Immature natural killer cell (primary cell): ENCODE measurements at regions not wholly inside any gene's neighbourhood (a gene's known extent, or its start where the extent isn't known, plus 50 kb on each side); places are given as distances from the start of the nearest gene placed in this dataset.
"Not testable (repeated sequence)": the region's sequence is repeated elsewhere in the genome, so short reads cannot be mapped to it uniquely, and the experiment has no call there.

Experiments used
- DNase-seq, 3 donors: peaks; one replicate each; pipeline ENCODE4 v3.0.0; 2022; ENCODE audit warnings: mixed read lengths in 1 of 3
- H3K27ac Mint-ChIP-seq, 6 donors: one replicate each; pipeline ENCODE4 v1.8.0; 2020; ENCODE audit warnings: mixed read lengths in 6 of 6, mild to moderate bottlenecking in 5 of 6, inconsistent platforms in 4 of 6, moderate library complexity in 3 of 6
- H3K27me3 Mint-ChIP-seq, 3 donors: one replicate each; pipeline ENCODE4 v1.8.0; 2020 to 2021; ENCODE audit warnings: low read depth in 3 of 3, mild to moderate bottlenecking in 3 of 3, mixed read lengths in 3 of 3, moderate library complexity in 3 of 3, inconsistent platforms in 1 of 3
- H3K36me3 Mint-ChIP-seq, 3 donors: one replicate each; pipeline ENCODE4 v1.8.0; 2020; ENCODE audit warnings: mixed read lengths in 3 of 3, inconsistent platforms in 2 of 3, mild to moderate bottlenecking in 2 of 3
- H3K4me1 Mint-ChIP-seq, 2 donors: one replicate each; pipeline ENCODE4 v1.8.0; 2020; ENCODE audit warnings: inconsistent platforms in 2 of 2, mild to moderate bottlenecking in 2 of 2, mixed read lengths in 2 of 2, moderate library complexity in 1 of 2
- H3K4me3 Mint-ChIP-seq, 5 donors: one replicate each; pipeline ENCODE4 v1.8.0; 2020; ENCODE audit warnings: mild to moderate bottlenecking in 5 of 5, mixed read lengths in 5 of 5, inconsistent platforms in 3 of 5, moderate library complexity in 3 of 5
- H3K9me3 Mint-ChIP-seq, 6 donors: one replicate each; pipeline ENCODE4 v1.8.0; 2020; ENCODE audit warnings: mild to moderate bottlenecking in 6 of 6, mixed read lengths in 6 of 6, inconsistent platforms in 4 of 6, moderate library complexity in 3 of 6

GRCh38 chr6:102732898-102733297, 1339.4 kb downstream of the GRIK2 start:
- no peak for DNase-seq
- Mint-ChIP-seq H3K9me3 (peaks cover 5 to 41% (median 16%) of the 10 kb centered on the region in 6 donors), H3K27me3 (no peaks in the 10 kb centered on the region), H3K4me1 (no peaks in the 10 kb centered on the region), H3K4me3 (no peak overlapping the region), H3K36me3 (peaks cover 0 to 4% (median 0%) of the 10 kb centered on the region in 3 donors), H3K27ac (no peak overlapping the region)

GRCh38 chr6:102722086-102722485, 1328.6 kb downstream of the GRIK2 start:
- H3K36me3 Mint-ChIP-seq, H3K4me3 Mint-ChIP-seq, H3K27me3 Mint-ChIP-seq, DNase-seq, H3K27ac Mint-ChIP-seq, H3K4me1 Mint-ChIP-seq: not testable (repeated sequence)
- peaks cover 2 to 21% (median 11%) of the 10 kb centered on the region in 6 donors for H3K9me3 Mint-ChIP-seq

- no peak overlapping the region for H3K27ac Mint-ChIP-seq
- H3K4me3 Mint-ChIP-seq = no peak overlapping the region
- H3K4me1 Mint-ChIP-seq = no peaks in the 10 kb centered on the region
- no peaks in the 10 kb centered on the region for H3K27me3 Mint-ChIP-seq
- no peak for DNase-seq
- H3K36me3 Mint-ChIP-seq = no peaks in the 10 kb centered on the region
- peaks cover 0 to 23% (median 15%) of the 10 kb centered on the region in 6 donors for H3K9me3 Mint-ChIP-seq
Measured at GRCh38 chr6:102717737-102718456, 1324.4 kb downstream of the GRIK2 start.

GRCh38 chr6:102717252-102717651, 1323.7 kb downstream of the GRIK2 start:
- Mint-ChIP-seq H3K9me3 (peaks cover 0 to 23% (median 15%) of the 10 kb centered on the region in 6 donors), H3K27ac (no peak overlapping the region), H3K36me3 (no peaks in the 10 kb centered on the region), H3K4me1 (no peaks in the 10 kb centered on the region), H3K4me3 (no peak overlapping the region), H3K27me3 (no peaks in the 10 kb centered on the region)
- no peak for DNase-seq

GRCh38 chr6:102701019-102701418, 1307.5 kb downstream of the GRIK2 start:
- Mint-ChIP-seq H3K9me3 (peaks cover 6 to 27% (median 13%) of the 10 kb centered on the region in 6 donors), H3K27me3 (no peaks in the 10 kb centered on the region), H3K36me3 (no peaks in the 10 kb centered on the region), H3K4me1 (no peaks in the 10 kb centered on the region), H3K4me3 (no peak overlapping the region), H3K27ac (no peak overlapping the region)
- DNase-seq = no peak

GRCh38 chr6:102686461-102686860, 1293.0 kb downstream of the GRIK2 start:
- Mint-ChIP-seq H3K27me3 (no peaks in the 10 kb centered on the region), H3K27ac (no peak overlapping the region), H3K9me3 (peaks cover 3 to 27% (median 11%) of the 10 kb centered on the region in 6 donors), H3K4me1 (no peaks in the 10 kb centered on the region), H3K36me3 (no peaks in the 10 kb centered on the region), H3K4me3 (no peak overlapping the region)
- DNase-seq = no peak

GRCh38 chr6:102680413-102680812, 1286.9 kb downstream of the GRIK2 start:
- H3K27ac Mint-ChIP-seq = no peak overlapping the region
- no peaks in the 10 kb centered on the region for H3K36me3 Mint-ChIP-seq
- no peaks in the 10 kb centered on the region for H3K4me1 Mint-ChIP-seq
- no peaks in the 10 kb centered on the region for H3K27me3 Mint-ChIP-seq
- DNase-seq = no peak
- no peak overlapping the region for H3K4me3 Mint-ChIP-seq
- H3K9me3 Mint-ChIP-seq = peaks cover 2 to 19% (median 11%) of the 10 kb centered on the region in 6 donors

- no peak for DNase-seq
- no peak overlapping the region for H3K4me3 Mint-ChIP-seq
- H3K4me1 Mint-ChIP-seq = no peaks in the 10 kb centered on the region
- H3K9me3 Mint-ChIP-seq = peaks cover 2 to 19% (median 11%) of the 10 kb centered on the region in 6 donors
- H3K36me3 Mint-ChIP-seq = no peaks in the 10 kb centered on the region
- H3K27me3 Mint-ChIP-seq = no peaks in the 10 kb centered on the region
- no peak overlapping the region for H3K27ac Mint-ChIP-seq
Measured at GRCh38 chr6:102679865-102680264, 1286.4 kb downstream of the GRIK2 start.

GRCh38 chr6:102677225-102677624, 1283.7 kb downstream of the GRIK2 start:
- H3K4me1 Mint-ChIP-seq = no peaks in the 10 kb centered on the region
- H3K27me3 Mint-ChIP-seq = no peaks in the 10 kb centered on the region
- no peak overlapping the region for H3K4me3 Mint-ChIP-seq
- peaks cover 2 to 22% (median 11%) of the 10 kb centered on the region in 6 donors for H3K9me3 Mint-ChIP-seq
- no peak for DNase-seq
- H3K27ac Mint-ChIP-seq = no peak overlapping the region
- H3K36me3 Mint-ChIP-seq = no peaks in the 10 kb centered on the region

GRCh38 chr6:102670735-102671134, 1277.2 kb downstream of the GRIK2 start:
- no peak for DNase-seq
- H3K4me1 Mint-ChIP-seq = no peaks in the 10 kb centered on the region
- H3K9me3 Mint-ChIP-seq = peaks cover 2 to 24% (median 12%) of the 10 kb centered on the region in 6 donors
- no peaks in the 10 kb centered on the region for H3K27me3 Mint-ChIP-seq
- no peaks in the 10 kb centered on the region for H3K36me3 Mint-ChIP-seq
- no peak overlapping the region for H3K27ac Mint-ChIP-seq
- no peak overlapping the region for H3K4me3 Mint-ChIP-seq

GRCh38 chr6:102662851-102663250, 1269.3 kb downstream of the GRIK2 start:
- Mint-ChIP-seq H3K4me3 (no peak overlapping the region), H3K27ac (no peak overlapping the region), H3K9me3 (peaks cover 0 to 47% (median 25%) of the 10 kb centered on the region in 6 donors), H3K36me3 (no peaks in the 10 kb centered on the region), H3K4me1 (no peaks in the 10 kb centered on the region), H3K27me3 (no peaks in the 10 kb centered on the region)
- DNase-seq = no peak

- H3K36me3 Mint-ChIP-seq = no peaks in the 10 kb centered on the region
- no peak overlapping the region for H3K4me3 Mint-ChIP-seq
- H3K9me3 Mint-ChIP-seq = peaks cover 4 to 47% (median 34%) of the 10 kb centered on the region in 6 donors
- no peak for DNase-seq
- H3K27me3 Mint-ChIP-seq = no peaks in the 10 kb centered on the region
- no peak overlapping the region for H3K27ac Mint-ChIP-seq
- no peaks in the 10 kb centered on the region for H3K4me1 Mint-ChIP-seq
Measured at GRCh38 chr6:102660303-102660702, 1266.8 kb downstream of the GRIK2 start.

GRCh38 chr6:102655823-102656222, 1262.3 kb downstream of the GRIK2 start:
- Mint-ChIP-seq H3K27me3 (peaks cover 0 to 2% (median 2%) of the 10 kb centered on the region in 3 donors), H3K4me3 (no peak overlapping the region), H3K9me3 (peaks cover 5 to 59% (median 27%) of the 10 kb centered on the region in 6 donors), H3K27ac (no peak overlapping the region), H3K36me3 (no peaks in the 10 kb centered on the region), H3K4me1 (no peaks in the 10 kb centered on the region)
- no peak for DNase-seq

- H3K27me3 Mint-ChIP-seq = no peaks in the 10 kb centered on the region
- H3K4me1 Mint-ChIP-seq = no peaks in the 10 kb centered on the region
- H3K36me3 Mint-ChIP-seq = no peaks in the 10 kb centered on the region
- H3K27ac Mint-ChIP-seq = no peak overlapping the region
- H3K9me3 Mint-ChIP-seq = peaks cover 6 to 45% (median 26%) of the 10 kb centered on the region in 6 donors
- H3K4me3 Mint-ChIP-seq = no peak overlapping the region
- no peak for DNase-seq
Measured at GRCh38 chr6:102641426-102641825, 1247.9 kb downstream of the GRIK2 start.

GRCh38 chr6:102631921-102632320, 1238.4 kb downstream of the GRIK2 start:
- H3K9me3 Mint-ChIP-seq = peaks cover 7 to 41% (median 15%) of the 10 kb centered on the region in 6 donors
- no peaks in the 10 kb centered on the region for H3K27me3 Mint-ChIP-seq
- no peaks in the 10 kb centered on the region for H3K4me1 Mint-ChIP-seq
- H3K4me3 Mint-ChIP-seq = no peak overlapping the region
- no peak overlapping the region for H3K27ac Mint-ChIP-seq
- DNase-seq = no peak
- no peaks in the 10 kb centered on the region for H3K36me3 Mint-ChIP-seq
